ENCODE measurements at regions not wholly inside any gene's neighbourhood (a gene's known extent, or its start where the extent isn't known, plus 50 kb on each side); places are given as distances from the start of the nearest gene placed in this dataset.

DNA sequence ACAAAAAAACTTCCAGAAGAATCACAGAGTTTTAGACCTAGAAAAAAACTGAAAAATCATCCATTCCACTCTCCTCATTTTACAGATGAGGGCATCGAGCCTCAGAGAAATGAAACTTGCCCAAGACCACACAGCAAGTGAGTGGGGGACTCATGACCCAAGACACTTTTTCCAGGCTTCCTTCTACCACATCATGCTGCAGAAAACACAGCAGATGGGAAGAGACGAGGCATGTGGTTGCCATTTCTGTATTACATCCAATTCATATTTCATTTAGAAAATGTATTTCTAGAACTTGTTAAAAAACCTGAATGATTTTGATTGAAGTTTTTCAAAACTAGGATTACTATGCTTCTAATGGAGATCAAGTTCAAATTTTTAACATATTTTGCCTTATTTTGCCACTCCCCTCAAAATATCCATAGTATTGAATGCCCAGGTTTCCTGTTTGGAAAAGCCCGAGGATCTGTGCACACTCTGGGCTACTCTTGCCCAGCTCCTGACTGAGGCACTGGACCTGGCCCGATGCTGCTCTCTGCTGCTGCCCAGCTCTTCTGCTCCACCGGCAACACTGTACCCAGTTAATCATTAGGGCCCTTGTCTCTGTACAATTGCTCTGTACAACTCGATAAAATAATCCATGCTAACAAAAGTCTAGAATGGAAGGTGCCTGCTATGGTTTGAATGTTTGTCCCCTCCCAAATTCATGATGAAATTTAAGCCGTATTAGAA is 157.4 kb downstream of the EFNB2 start:
- TF ChIP-seq POLR2A (IDR thresholded peaks at IDR 0.05) = no peak
- TF ChIP-seq, protein P1, sequence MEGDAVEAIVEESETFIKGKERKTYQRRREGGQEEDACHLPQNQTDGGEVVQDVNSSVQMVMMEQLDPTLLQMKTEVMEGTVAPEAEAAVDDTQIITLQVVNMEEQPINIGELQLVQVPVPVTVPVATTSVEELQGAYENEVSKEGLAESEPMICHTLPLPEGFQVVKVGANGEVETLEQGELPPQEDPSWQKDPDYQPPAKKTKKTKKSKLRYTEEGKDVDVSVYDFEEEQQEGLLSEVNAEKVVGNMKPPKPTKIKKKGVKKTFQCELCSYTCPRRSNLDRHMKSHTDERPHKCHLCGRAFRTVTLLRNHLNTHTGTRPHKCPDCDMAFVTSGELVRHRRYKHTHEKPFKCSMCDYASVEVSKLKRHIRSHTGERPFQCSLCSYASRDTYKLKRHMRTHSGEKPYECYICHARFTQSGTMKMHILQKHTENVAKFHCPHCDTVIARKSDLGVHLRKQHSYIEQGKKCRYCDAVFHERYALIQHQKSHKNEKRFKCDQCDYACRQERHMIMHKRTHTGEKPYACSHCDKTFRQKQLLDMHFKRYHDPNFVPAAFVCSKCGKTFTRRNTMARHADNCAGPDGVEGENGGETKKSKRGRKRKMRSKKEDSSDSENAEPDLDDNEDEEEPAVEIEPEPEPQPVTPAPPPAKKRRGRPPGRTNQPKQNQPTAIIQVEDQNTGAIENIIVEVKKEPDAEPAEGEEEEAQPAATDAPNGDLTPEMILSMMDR (IDR thresholded peaks at IDR 0.05) = no peak

Data from lower leg skin (tissue), 3 donors.